ENCODE measurements at regions not wholly inside any gene's neighbourhood (a gene's known extent, or its start where the extent isn't known, plus 50 kb on each side); places are given as distances from the start of the nearest gene placed in this dataset.

DNA sequence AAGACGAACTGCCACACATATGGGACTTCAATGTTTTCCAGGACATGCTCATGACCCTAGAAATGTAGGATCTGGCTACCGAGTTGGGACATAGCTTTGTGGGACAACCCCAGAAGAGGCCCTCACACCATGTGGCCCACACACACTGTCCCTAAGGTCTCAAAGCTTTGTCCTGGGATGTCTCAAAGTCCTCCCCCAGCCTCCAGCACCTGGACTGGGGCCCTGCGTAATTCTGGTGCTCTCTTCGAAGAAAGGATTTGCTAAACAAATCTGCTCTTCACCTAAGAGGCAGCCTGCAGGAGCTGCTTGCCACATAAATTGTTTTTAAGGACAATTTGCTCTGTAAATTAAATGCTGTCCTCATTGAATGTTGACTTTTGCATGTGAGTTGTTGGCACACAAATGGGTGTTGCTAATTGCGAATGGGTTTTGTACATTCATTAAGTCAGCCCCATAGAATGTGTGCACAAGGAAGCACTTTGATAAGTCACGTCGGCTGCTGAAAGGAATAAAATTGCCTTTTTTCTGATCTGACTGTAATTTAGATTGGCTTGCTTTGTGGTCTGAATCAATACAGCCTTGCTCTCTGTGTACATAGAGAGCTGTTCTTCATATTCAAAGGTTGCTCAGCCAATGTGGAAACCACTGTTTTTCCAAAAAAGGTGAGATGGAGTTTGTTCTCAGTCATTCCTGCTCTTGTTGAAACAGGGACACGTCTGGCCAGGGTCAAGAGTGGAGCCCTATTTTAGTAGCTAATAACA lies 161.6 kb upstream of the PWP1 start:
- Mint-ChIP-seq H3K4me3 (no peak overlapping the region), H3K27me3 (no peaks in the 10 kb centered on the region), H3K36me3 (peaks cover 13% of the 10 kb centered on the region), H3K4me1 (ENCODE audit: low read depth in 2 of 2) (peaks cover 10 to 15% of the 10 kb centered on the region in 2 donors), H3K27ac (no peak overlapping the region), H3K9me3 (peaks cover 5% of the 10 kb centered on the region)
- no peak for DNase-seq (ENCODE audit: low spot score)
- ATAC-seq, result no peak

DNA sequence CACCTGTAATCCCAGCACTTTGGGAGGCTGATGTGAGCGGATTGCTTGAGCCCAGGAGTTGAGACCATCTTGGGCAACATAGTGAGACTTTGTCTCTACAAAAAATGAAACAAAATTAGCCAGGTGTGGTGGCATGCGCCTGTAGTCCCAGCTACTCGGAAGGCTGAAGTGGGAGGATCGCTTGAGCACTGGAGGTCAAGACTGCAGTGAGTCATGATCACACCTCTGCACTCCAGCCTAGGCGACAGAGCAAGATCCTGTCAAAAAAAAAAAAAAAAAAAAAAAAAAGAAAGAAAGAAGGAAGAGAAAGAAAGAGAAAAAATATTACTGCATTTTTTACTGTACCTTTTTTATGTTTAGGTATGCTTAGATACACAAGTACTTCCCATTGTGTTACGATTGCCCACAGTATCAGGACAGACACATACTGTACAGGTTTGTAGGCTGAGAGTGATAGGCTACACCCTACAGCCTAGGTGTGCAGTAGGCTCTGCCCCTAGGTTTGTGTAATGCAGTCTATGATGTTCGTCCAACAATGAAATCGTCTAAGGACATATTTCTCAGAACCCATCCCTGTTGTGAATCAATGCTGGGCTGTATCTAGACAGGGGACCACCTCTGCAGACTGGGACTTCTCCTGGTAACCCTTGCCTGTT lies 160.4 kb upstream of the PWP1 start:
- Mint-ChIP-seq H3K9me3 (peaks cover 5% of the 10 kb centered on the region), H3K4me3 (peak overlapping the region; percentile 14)
- peak; percentile 42 to 84 for ATAC-seq

DNA sequence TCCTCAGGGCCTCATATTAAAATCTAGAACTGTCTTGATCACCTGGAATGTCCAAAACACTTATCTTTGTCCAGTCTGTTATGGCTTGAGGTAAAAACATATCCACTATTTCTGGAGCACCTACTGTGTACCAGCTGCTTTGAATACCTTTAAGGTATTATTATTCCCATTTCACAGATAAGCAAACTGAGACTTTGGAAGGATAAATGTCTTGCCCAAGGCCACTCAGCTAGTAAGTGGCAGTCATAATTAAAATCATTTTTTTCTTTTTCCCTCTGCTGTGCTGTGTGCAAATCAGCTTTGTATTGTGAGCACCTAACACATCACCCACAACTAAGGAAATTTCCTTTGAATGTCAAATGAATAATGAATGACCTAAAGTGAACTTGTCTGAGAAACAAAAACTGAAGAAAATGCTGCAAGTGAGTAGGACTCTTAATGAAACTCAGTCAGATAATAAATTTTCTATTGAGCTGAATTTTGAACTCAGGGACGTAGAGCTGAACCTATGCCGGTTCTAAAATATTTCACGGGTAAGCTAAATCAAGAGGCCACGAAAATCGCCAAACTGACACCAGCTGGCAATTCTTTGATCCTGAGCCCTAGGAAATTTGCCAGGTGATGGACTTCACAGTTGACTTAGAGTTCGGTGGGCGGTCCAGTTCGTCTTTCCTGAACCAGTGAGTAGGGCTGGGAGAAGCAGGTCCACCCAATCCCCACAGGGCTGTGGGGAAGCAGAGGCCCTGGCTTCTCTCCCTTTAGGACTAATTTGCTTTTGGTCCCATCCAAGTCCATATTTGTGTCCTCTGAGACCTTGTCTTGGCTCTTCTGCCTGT lies 159.7 kb upstream of the PWP1 start:
- Mint-ChIP-seq H3K27me3 (no peaks in the 10 kb centered on the region), H3K4me3 (peak overlapping the region; percentile 36), H3K36me3 (peaks cover 11% of the 10 kb centered on the region), H3K4me1 (ENCODE audit: low read depth in 2 of 2) (peaks cover 5 to 10% of the 10 kb centered on the region in 2 donors), H3K27ac (peak overlapping the region in 1 of 2 donors; percentile 24), H3K9me3 (peaks cover 5% of the 10 kb centered on the region)
- DNase-seq (ENCODE audit: low spot score), result no peak
- ATAC-seq, result peak in 1 of 2 donors; percentile 61

More for the DNA sequence above, 160.4 kb upstream of the PWP1 start:
- Mint-ChIP-seq H3K27me3 (no peaks in the 10 kb centered on the region), H3K27ac (no peak overlapping the region), H3K4me1 (ENCODE audit: low read depth in 2 of 2) (peaks cover 8 to 10% of the 10 kb centered on the region in 2 donors), H3K36me3 (peaks cover 13% of the 10 kb centered on the region)
- DNase-seq (ENCODE audit: low spot score), result no peak

DNA sequence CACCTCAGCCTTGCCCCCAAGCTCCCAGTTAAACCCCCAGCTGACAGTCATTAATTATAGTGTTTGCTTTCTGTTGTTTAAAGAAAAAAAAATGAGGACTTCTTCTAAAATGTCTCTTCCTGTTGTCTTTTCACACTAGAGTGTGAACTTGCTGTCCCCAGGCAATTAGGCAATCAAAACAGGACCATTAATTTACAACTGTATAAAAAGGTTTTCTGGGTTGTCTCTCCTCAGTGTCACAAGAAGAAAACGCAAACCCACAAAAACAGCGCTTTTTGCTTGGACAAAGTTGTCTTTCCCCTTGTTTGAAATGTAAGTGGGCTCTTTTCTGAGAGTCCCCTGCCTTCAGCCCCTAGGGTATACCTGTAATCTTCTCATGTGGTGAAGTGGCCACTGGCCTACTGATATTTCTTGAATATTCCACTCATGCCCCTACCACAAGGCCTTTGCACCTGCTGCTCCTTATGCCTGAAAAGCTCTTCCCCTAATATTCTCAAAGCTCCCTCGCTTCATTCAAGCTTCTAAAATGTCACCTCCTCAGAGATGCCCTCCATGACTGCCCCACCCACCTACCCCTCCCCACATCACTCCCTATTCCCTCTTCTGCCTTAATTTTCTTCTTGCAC lies 158.9 kb upstream of the PWP1 start:
- Mint-ChIP-seq H3K36me3 (peaks cover 3% of the 10 kb centered on the region), H3K9me3 (peaks cover 4% of the 10 kb centered on the region), H3K27ac (peak overlapping the region in 1 of 2 donors; percentile 24), H3K4me1 (ENCODE audit: low read depth in 2 of 2) (peaks cover 5 to 10% of the 10 kb centered on the region in 2 donors), H3K4me3 (peak overlapping the region; percentile 36), H3K27me3 (no peaks in the 10 kb centered on the region)
- ATAC-seq (no peak), DNase-seq (ENCODE audit: low spot score) (no peak)

DNA sequence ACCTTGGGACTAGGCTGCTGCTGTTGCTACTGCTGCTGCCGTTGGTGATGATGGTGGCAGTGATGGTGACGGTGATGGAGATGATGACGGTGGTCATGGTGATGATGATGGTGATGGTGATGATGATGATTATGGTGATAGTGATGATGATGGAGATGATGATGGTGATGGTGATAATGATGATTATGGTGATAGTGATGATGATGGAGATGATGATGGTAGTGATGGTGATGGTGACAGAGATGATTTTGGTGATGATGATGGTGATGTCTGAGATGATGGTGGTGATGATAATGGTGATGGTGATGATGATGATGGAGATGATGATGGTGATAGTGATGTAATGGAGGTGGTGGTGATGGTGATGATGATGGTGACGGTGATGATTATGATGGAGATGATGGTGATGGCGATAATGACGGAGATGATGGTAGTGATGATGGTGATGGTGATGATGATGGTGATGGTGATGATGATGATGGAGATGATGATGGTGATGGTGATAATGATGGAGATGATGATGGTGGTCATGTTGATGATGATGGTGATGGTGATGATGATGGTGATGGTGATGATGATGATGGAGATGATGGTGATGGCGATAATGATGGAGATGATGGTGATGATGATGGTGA lies 156.8 kb upstream of the PWP1 start:
- Mint-ChIP-seq H3K27ac (no peak overlapping the region), H3K9me3 (no peaks in the 10 kb centered on the region), H3K4me3 (no peak overlapping the region), H3K36me3 (peaks cover 5% of the 10 kb centered on the region), H3K27me3 (no peaks in the 10 kb centered on the region), H3K4me1 (ENCODE audit: low read depth in 2 of 2) (peaks cover 11 to 20% of the 10 kb centered on the region in 2 donors)
- DNase-seq (ENCODE audit: low spot score), result no peak
- no peak for ATAC-seq

DNA sequence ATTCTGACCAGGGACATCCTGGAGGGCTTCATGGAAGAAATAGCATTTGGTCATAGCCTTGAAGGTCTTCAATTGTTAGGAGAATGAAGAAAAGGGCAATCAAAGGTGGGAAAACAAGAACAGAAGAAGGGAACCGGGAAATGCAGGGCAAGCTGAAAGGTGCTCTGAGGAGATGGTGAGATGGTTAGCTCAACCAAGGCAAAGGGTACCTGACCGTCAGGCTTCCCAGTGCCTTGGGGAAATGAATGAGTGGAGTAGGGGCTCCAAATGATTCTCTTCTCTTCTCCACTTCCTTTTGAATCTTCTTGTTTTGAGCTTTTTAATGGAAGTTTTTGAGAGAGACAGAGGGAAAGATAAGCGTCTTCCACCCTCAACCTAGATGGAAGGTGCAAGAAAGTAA lies 155.6 kb upstream of the PWP1 start:
- Mint-ChIP-seq H3K4me1 (ENCODE audit: low read depth in 2 of 2) (peaks cover 11 to 20% of the 10 kb centered on the region in 2 donors), H3K27me3 (no peaks in the 10 kb centered on the region), H3K27ac (no peak overlapping the region), H3K9me3 (no peaks in the 10 kb centered on the region), H3K4me3 (no peak overlapping the region), H3K36me3 (peaks cover 5% of the 10 kb centered on the region)
- ATAC-seq, result no peak
- DNase-seq (ENCODE audit: low spot score), result no peak

DNA sequence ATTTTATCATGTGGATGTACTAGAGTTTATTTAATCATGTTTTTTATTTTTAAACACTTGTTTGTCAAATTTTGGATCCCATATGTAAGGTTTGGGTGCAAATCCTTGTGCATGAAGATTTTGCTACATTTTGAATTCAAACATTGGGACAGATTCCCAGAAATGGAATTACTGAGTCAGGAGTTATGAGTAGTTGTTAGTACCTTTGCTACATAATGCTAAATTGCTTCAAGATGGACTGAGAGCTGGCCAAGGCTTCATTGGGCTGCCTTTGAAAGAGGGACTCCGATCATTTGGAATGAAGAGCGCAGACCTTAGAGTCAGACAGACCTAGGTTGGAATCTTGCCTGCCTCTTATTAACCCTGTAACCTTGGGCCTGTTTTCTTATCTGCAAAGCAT lies 154.9 kb upstream of the PWP1 start:
- no peak for ATAC-seq

DNA sequence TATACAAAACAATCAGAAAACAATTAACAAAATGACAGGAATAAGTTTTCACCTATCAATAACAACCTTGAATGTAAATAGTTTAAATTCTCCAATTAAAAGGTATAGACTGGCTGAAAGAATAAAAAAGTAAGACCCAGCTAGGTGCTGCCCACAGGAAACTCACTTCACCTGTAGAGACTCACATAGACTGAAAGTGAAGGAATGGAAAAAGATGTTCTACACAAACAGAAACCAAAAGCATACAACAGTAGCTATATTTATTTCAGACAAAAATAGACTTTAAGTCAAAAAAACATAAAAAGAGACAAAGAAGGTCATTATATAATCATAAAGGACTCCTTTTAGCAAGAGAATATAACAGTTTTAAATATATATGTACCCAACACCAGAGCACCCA lies 152.4 kb upstream of the PWP1 start:
- Mint-ChIP-seq H3K9me3 (no peaks in the 10 kb centered on the region), H3K4me3 (no peak overlapping the region), H3K4me1 (ENCODE audit: low read depth in 2 of 2) (peaks cover 9 to 24% of the 10 kb centered on the region in 2 donors), H3K36me3 (peaks cover 5% of the 10 kb centered on the region), H3K27ac (no peak overlapping the region), H3K27me3 (no peaks in the 10 kb centered on the region)
- DNase-seq (ENCODE audit: low spot score) (no peak), ATAC-seq (no peak)

More for the DNA sequence above, 154.9 kb upstream of the PWP1 start:
- no peaks in the 10 kb centered on the region for H3K9me3 Mint-ChIP-seq
- DNase-seq (ENCODE audit: low spot score), result no peak
- H3K4me3 Mint-ChIP-seq, result no peak overlapping the region
- H3K36me3 Mint-ChIP-seq, result peaks cover 5% of the 10 kb centered on the region
- H3K4me1 Mint-ChIP-seq (ENCODE audit: low read depth in 2 of 2), result peaks cover 11 to 20% of the 10 kb centered on the region in 2 donors
- no peaks in the 10 kb centered on the region for H3K27me3 Mint-ChIP-seq
- H3K27ac Mint-ChIP-seq, result no peak overlapping the region

DNA sequence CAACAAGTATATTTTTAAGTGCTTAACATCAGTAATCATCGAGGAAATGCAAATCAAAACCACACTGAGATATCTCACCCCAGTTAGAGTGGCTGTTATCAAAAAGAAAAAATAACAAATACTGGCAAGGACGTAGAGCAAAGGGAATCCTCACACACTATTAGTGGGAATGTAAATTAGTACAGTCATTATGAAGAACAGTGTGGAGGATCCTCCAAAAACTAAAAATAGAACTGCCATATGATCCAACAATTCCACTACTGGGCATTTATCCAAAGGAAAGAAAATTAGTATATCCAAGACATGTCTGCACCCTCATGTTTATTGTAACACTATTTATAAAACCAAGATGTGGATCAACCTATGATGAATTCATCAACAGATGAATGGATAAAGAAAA lies 149.0 kb upstream of the PWP1 start:
- DNase-seq (ENCODE audit: low spot score) (no peak), ATAC-seq (no peak)
- H3K36me3 Mint-ChIP-seq, result peaks cover 5% of the 10 kb centered on the region
- peak overlapping the region in 1 of 2 donors; percentile 34 for H3K27ac Mint-ChIP-seq
- no peak overlapping the region for H3K4me3 Mint-ChIP-seq
- H3K4me1 Mint-ChIP-seq (ENCODE audit: low read depth in 2 of 2), result peaks cover 9 to 24% of the 10 kb centered on the region in 2 donors
- no peaks in the 10 kb centered on the region for H3K27me3 Mint-ChIP-seq
- no peaks in the 10 kb centered on the region for H3K9me3 Mint-ChIP-seq

DNA sequence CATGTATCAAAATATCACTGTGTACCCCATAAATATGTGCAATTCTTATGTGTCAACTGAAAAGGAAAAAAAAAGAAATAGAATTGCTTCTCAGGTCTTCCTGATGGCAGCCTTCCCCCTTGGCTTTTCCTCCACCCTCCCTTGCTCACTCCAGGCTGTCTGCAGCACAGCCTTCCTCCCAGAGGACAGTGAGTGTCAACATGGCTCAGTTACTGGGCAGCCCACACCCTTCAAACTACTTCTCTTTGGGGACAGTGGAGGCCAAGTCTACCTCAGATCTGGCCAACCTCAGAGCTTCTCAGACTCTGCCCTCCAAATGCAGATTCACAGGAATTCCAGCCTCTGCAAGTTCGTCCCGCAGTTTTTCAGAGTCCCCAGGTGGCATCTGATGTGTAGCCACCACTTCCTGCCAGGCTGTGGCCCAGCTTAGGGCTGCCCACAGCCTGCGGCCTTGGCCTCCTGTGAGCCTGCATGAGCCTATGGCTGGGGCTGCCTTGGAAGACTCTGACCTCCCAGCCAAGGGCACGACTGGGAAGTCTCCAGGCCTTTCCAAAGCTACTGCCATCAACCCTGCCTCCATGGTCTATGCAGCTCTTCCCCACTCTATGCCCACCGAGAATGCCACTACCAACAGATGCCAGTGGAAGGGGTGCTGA lies 148.0 kb upstream of the PWP1 start:
- Mint-ChIP-seq H3K36me3 (peaks cover 2% of the 10 kb centered on the region), H3K27me3 (no peaks in the 10 kb centered on the region), H3K4me1 (ENCODE audit: low read depth in 2 of 2) (peaks cover 9 to 24% of the 10 kb centered on the region in 2 donors), H3K4me3 (no peak overlapping the region), H3K9me3 (no peaks in the 10 kb centered on the region), H3K27ac (peak overlapping the region in 1 of 2 donors; percentile 34)
- DNase-seq (ENCODE audit: low spot score) (no peak), ATAC-seq (peak; percentile 58 to 62)

DNA sequence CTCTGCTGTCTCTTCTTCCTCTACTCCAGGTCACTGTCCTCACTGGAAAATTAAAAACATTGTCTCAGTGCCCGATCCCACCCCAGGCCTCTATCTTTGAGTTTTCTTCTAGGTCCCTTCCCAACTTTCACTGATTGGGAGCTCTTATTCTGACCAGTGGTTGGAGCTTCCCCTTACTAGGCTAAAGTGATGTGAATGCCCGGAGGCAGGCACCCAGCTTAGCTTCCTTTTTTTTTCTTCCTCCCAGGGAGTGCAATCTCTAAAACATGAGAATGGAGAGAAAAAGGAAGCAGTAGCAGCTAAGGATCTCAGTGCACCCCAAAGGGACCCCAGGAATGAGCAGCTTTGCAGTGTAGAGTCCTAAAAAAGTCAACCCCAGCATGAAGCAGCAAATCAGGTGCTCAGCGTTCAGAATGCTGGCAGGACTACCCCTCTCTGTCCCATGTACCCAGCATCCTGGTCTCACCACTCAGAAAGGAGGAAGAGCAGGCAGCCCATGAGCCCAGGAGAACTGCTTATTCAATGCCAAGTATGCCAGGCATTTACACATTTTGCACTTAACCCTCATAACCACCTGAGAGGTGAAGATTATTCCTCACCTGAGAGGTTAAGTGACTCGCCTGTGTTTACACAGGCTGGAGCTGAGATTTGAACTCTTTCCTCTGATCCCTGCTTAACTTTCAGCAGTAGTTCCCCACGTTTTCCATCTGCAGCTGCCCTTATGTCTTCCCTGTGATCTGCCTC lies 146.2 kb upstream of the PWP1 start:
- Mint-ChIP-seq H3K9me3 (no peaks in the 10 kb centered on the region), H3K27ac (no peak overlapping the region)

DNA sequence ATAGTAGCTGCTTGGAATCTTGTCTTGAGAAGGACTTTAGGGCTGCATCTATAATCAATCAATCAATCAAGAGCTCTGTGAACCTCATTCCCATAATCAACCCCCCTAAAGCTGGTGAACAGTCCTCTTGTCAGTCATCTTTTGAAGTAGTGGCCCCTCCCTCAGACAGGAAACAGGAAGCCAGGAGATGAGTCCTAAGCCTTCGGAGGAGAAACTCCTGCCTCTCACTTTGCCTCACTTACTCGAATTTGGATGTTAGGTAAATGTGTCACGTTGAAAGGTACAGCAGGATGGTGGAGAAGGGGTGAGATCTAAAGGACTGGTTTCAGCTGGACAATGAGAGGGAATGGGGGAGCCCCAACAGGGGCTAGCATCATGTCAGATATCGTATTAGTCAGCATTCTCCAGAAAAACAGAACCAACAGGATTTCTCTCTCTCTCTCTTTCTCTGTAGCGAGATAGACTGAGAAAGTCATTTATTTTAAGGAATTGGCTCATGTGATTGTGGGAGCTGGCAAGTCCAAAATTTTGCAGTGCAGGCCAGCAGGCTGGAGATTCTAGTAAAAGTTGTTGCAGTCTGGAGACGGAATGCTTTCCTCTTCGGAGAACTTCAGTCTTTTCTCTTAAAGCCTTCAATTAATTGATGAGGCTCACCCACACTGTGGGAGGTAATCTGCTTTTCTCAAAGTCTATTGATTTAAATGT lies 144.4 kb upstream of the PWP1 start:
- Mint-ChIP-seq H3K27ac (no peak overlapping the region), H3K9me3 (no peaks in the 10 kb centered on the region), H3K27me3 (no peaks in the 10 kb centered on the region), H3K4me3 (no peak overlapping the region), H3K4me1 (ENCODE audit: low read depth in 2 of 2) (peaks cover 0 to 17% of the 10 kb centered on the region in 2 donors), H3K36me3 (no peaks in the 10 kb centered on the region)
- ATAC-seq, result no peak
- no peak for DNase-seq (ENCODE audit: low spot score)

More for the DNA sequence above, 146.2 kb upstream of the PWP1 start:
- Mint-ChIP-seq H3K36me3 (no peaks in the 10 kb centered on the region), H3K27me3 (no peaks in the 10 kb centered on the region), H3K4me1 (ENCODE audit: low read depth in 2 of 2) (peaks cover 0 to 19% of the 10 kb centered on the region in 2 donors), H3K4me3 (no peak overlapping the region)
- no peak for DNase-seq (ENCODE audit: low spot score)
- ATAC-seq, result no peak
